AG04449 (cell line): ENCODE measurements at regions not wholly inside any gene's neighbourhood (a gene's known extent, or its start where the extent isn't known, plus 50 kb on each side); places are given as distances from the start of the nearest gene placed in this dataset.

ENCODE experiments used
- CTCF ChIA-PET: fragments of 350-600 bp; formaldehyde crosslinking; extraction: SDS; loops from one replicate; lab custom pipeline; 2021; ENCODE audit warnings: antibody characterized with exemption; lab: Yijun Ruan, JAX
- POLR2A ChIA-PET: fragments of 400-600, 350-600 bp; formaldehyde crosslinking; extraction: SDS; loops from one replicate; lab custom pipeline; 2020; ENCODE audit warnings: antibody characterized with exemption, inconsistent platforms; lab: Yijun Ruan, JAX
- DNase-seq: peaks from one replicate; pipeline ENCODE4 v3.0.0-alpha.2; 2010; ENCODE audit warnings: low read depth, low spot score
- H3K4me3 ChIP-seq: 2 replicates; pipeline ENCODE4 v1.5.1; 2011; ENCODE audit warnings: low read depth, mild to moderate bottlenecking, control low read depth, low read length
- TF ChIP-seq, protein P1 (sequence below): IDR thresholded peaks from one replicate; pipeline ENCODE4 v1.5.1; 2011; ENCODE audit warnings: mild to moderate bottlenecking, moderate library complexity, low read length, control low read depth, inconsistent platforms; ENCODE audit not compliant: insufficient read depth; ENCODE audit errors: missing control alignments

DNA sequence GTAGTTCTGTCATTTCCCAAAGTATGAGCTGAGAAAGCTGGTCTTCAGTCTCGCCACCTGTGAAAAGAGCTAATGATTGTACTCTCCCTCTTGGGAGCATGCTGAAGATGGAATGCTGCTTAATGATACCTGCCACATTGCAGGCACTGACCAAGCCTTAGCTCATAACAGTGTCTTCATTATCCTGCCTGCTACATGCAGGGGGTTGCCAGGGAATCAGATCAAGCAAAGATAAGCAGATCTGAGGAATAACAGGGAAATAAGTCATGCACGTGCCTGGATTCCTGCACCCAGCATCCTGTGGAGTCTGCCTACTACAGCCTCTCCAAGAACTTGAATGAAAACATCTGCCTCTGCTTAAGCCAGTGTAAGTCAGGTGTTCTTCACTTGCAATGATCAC is 667.3 kb downstream of the NPHP4 start:
- TF ChIP-seq, protein P1, sequence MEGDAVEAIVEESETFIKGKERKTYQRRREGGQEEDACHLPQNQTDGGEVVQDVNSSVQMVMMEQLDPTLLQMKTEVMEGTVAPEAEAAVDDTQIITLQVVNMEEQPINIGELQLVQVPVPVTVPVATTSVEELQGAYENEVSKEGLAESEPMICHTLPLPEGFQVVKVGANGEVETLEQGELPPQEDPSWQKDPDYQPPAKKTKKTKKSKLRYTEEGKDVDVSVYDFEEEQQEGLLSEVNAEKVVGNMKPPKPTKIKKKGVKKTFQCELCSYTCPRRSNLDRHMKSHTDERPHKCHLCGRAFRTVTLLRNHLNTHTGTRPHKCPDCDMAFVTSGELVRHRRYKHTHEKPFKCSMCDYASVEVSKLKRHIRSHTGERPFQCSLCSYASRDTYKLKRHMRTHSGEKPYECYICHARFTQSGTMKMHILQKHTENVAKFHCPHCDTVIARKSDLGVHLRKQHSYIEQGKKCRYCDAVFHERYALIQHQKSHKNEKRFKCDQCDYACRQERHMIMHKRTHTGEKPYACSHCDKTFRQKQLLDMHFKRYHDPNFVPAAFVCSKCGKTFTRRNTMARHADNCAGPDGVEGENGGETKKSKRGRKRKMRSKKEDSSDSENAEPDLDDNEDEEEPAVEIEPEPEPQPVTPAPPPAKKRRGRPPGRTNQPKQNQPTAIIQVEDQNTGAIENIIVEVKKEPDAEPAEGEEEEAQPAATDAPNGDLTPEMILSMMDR: no peak
- no peak for DNase-seq
- ChIA-PET CTCF (no interaction called here), POLR2A (no interaction called here)
- H3K4me3 ChIP-seq: no peak overlapping the region

DNA sequence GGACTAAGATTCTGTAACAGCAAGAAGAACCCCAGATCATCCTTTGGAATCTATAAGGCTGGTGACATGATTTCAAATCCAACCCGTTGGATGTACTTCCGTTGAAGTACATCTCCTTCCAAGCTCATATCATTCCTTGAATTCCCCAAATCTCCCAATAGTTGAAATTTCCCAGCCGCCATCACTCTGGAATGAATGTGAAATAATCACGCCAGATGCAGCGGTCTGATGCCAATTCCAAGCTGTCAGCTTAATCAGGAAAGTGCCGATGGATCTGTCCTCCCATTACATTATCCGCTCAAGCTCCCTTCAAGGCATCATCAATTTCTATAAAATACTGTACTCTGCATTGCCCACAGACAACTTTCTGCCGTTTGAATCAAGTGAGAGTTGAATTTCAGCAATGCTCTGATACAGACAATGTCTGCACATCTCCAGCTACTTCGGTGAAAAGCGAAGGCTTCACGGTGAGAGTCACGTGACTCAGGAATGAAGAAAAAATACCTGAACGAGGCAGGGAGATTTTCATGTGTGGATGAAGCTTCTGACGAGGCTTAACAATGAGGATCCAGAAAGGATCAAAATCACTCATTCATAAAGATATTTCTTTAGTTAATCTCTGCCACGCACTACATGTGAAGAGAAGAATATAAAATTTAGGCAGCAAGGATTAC is 663.9 kb downstream of the AJAP1 start:
- POLR2A ChIA-PET: no interaction called here
- H3K4me3 ChIP-seq: no peak overlapping the region
- CTCF ChIA-PET: no interaction called here
- TF ChIP-seq, protein P1: no peak
- DNase-seq: no peak

DNA sequence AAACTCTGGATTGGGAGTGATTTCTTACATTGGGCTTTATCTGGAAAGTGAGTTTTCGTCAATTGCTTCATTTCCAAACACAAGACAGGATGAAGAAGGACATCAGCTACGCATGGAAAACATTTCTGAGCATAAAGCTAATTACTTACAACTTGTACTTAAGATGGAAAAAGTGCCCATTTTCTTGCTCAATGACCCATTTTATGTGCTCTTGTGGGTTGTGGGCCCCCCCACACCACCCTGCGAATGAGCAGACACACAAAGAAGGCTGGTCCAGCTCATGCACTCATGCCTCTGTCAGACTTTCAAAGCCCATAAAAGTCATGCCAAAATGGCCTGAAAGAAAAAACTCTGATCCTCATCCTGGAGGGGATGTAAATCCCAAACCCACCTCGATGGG is 663.0 kb downstream of the AJAP1 start:
- ChIA-PET POLR2A (no interaction called here), CTCF (no interaction called here)
- no peak for DNase-seq
- no peak overlapping the region for H3K4me3 ChIP-seq
- TF ChIP-seq, protein P1: no peak

DNA sequence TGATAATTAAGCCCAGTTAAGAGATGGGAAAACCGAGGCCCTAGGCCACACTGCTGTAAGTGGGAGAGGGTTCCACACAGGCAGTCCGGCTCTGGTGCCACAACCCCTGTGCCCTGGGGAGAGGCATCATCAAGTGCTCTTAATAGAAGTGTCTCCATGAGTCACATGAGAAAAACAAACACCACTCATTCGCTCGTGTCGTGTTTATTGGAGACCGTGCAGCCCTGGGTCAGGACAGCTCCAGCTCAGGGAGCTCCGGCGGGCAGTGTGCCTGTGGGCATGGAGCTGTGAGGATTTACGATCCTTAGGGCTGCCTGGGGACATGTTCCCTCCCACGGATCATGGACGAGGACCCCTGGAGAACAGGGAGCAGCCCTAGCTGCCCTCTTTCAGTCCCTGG is 658.5 kb downstream of the AJAP1 start:
- no peak overlapping the region for H3K4me3 ChIP-seq
- DNase-seq: no peak
- ChIA-PET CTCF (no interaction called here), POLR2A (no interaction called here)
- TF ChIP-seq, protein P1: no peak

DNA sequence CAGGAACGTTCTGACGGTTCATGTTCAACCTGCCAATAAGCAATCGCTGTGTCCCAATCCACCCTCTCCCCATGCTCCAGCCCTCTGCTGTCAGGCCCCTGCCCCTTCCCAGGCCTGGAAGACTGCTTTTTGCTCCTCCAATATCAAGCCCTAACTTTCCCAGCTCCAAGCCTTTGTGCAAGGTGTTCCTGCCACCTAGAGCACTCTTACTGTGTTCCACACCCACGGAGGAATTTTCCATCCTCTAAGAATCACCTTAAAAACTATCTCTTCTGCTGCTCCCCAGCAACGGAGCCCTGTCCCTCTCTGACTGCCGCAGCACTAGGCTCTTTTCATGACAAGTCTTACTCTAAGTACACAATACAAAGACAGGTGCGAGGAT is 657.9 kb downstream of the AJAP1 start:
- no peak for DNase-seq
- ChIA-PET CTCF (no interaction called here), POLR2A (no interaction called here)
- TF ChIP-seq, protein P1: no peak
- no peak overlapping the region for H3K4me3 ChIP-seq

DNA sequence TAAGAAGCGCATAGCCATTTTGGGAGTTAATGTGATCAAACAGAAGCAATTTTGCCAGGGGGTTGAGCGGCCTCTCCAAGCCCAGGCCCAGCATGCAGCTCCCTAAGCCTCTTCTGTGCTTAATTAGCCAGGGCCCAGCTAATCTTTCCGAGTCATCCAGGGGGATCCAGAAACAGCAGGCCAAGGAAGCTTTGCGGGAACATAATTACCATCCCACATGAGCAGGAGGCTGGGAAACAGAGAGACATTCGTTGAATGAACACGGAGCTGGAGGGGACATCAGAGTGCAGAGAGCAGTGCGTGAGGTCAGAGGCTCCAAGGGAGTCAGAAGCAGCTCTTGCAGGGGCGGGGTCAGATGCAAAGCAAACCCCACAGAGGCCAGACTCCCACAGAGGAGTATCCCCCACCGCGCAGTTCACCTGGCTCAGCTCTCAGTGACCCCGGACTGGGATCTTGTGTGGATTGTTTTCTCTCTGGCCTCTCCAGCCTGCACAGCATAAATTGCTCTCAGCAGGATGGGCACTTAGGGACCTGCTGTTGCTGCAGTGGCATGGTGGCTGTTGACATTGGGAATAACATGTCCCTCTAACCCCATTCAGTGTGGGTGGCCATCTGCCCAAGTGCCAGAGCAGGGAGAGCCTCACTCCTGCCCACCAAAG is 657.4 kb downstream of the AJAP1 start:
- DNase-seq: no peak
- ChIA-PET CTCF (no interaction called here), POLR2A (no interaction called here)
- H3K4me3 ChIP-seq: no peak overlapping the region
- TF ChIP-seq, protein P1: no peak
